ENCODE measurements at regions not wholly inside any gene's neighbourhood (a gene's known extent, or its start where the extent isn't known, plus 50 kb on each side); places are given as distances from the start of the nearest gene placed in this dataset.

DNA sequence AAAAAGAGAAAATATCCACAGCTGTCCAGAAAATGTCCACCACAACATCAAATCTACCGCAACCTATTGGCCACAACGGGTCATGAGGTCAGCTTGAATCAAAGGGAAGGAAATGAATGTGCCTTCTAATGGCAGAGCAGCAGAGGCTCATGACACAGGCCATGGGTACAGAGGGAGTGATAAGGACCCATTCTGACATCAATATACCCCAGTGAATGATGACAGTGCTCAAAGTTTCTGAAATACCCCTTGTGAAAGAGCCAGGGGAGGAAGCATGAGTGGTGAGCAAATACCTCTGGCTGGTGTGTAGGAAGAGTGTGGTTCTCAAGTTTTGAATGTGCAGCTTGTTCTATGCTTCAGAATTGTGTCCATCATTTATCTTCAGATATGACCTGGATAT, 348.2 kb downstream of the IRX1 start:
- TF ChIP-seq, protein P1, sequence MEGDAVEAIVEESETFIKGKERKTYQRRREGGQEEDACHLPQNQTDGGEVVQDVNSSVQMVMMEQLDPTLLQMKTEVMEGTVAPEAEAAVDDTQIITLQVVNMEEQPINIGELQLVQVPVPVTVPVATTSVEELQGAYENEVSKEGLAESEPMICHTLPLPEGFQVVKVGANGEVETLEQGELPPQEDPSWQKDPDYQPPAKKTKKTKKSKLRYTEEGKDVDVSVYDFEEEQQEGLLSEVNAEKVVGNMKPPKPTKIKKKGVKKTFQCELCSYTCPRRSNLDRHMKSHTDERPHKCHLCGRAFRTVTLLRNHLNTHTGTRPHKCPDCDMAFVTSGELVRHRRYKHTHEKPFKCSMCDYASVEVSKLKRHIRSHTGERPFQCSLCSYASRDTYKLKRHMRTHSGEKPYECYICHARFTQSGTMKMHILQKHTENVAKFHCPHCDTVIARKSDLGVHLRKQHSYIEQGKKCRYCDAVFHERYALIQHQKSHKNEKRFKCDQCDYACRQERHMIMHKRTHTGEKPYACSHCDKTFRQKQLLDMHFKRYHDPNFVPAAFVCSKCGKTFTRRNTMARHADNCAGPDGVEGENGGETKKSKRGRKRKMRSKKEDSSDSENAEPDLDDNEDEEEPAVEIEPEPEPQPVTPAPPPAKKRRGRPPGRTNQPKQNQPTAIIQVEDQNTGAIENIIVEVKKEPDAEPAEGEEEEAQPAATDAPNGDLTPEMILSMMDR (IDR thresholded peaks at IDR 0.05; ENCODE audit: insufficient read depth, low read length): no peak
- TF ChIP-seq, protein P2, sequence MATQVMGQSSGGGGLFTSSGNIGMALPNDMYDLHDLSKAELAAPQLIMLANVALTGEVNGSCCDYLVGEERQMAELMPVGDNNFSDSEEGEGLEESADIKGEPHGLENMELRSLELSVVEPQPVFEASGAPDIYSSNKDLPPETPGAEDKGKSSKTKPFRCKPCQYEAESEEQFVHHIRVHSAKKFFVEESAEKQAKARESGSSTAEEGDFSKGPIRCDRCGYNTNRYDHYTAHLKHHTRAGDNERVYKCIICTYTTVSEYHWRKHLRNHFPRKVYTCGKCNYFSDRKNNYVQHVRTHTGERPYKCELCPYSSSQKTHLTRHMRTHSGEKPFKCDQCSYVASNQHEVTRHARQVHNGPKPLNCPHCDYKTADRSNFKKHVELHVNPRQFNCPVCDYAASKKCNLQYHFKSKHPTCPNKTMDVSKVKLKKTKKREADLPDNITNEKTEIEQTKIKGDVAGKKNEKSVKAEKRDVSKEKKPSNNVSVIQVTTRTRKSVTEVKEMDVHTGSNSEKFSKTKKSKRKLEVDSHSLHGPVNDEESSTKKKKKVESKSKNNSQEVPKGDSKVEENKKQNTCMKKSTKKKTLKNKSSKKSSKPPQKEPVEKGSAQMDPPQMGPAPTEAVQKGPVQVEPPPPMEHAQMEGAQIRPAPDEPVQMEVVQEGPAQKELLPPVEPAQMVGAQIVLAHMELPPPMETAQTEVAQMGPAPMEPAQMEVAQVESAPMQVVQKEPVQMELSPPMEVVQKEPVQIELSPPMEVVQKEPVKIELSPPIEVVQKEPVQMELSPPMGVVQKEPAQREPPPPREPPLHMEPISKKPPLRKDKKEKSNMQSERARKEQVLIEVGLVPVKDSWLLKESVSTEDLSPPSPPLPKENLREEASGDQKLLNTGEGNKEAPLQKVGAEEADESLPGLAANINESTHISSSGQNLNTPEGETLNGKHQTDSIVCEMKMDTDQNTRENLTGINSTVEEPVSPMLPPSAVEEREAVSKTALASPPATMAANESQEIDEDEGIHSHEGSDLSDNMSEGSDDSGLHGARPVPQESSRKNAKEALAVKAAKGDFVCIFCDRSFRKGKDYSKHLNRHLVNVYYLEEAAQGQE (IDR thresholded peaks at IDR 0.05; ENCODE audit: insufficient replicate concordance, low read depth): no peak
